Islet of Langerhans (tissue), 1 donor: ENCODE measurements at regions not wholly inside any gene's neighbourhood (a gene's known extent, or its start where the extent isn't known, plus 50 kb on each side); places are given as distances from the start of the nearest gene placed in this dataset.
"Not testable (repeated sequence)": the region's sequence is repeated elsewhere in the genome, so short reads cannot be mapped to it uniquely, and the experiment has no call there.

Source experiments
- FAIRE-seq: peaks from one replicate; lab custom pipeline; 2011; peaks lifted over from hg19 to GRCh38; lab: Jason Lieb, UNC

GRCh38 chr16:27639561-27640276 lies 89.8 kb downstream of the KATNIP start:
- FAIRE-seq: no peak

DNA sequence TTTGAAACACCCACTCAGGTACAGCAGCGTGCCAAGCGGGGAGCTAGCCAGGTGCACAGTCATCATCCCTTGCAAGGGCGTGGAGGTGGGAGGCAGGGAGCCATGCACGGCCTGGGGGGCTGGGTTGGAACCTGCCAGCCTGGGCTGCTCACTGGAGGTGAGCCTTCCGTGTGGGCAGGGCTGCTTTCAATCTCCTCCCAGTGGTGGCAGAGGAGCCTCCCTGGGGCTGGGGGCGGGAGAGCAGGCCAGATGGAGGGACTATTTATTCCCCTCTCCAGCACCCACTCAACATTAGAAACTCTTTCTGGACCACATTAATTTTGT lies 90.3 kb downstream of the KATNIP start:
- FAIRE-seq: no peak

DNA sequence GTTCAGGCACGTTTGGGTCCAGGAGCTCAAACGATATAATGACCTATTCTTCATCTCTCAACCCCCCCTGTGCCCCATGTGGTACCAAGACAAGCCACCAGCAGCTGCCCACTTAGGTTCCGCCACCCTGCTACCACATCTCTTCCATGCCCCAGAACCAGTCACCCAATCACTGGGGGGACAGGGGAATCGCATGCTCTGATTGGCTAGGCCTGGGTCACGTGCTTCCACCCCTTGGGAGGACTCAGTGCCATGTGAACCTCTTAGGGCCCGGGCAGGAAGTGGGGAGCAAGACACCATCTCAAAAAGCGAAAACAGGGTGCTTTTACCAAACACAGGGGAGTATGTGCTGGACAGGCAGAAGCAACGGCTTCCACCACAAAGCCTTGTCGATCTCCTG lies 91.3 kb downstream of the KATNIP start:
- no peak for FAIRE-seq

DNA sequence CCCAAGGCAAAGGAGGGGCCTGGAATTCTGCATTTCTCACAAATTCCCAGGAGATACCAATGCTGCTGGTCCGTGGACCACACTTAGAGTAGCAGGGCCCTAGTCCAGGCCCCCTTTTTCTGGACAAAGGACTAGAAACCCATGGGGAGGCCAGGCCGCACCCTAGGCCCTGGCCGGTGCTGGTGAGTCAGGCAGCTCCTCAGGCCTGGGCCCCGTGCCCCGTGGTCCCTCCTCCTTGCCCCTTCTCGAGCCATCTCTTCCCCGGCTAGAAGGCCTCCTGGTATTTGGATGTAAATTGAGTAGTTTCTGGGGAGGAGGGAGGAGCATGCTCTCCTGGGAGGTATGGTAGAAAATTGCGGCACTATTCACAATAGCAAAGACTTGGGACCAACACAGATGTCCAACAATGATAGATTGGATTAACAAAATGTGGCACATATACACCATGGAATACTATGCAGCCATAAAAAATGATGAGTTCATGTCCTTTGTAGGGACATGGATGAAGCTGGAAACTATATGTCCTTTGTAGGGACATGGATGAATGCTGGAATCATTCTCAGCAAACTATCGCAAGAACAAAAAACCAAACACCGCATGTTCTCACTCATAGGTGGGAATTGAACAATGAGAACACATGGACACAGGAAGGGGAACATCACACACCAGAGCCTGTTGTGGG lies 91.9 kb downstream of the KATNIP start:
- not testable (repeated sequence) for FAIRE-seq

DNA sequence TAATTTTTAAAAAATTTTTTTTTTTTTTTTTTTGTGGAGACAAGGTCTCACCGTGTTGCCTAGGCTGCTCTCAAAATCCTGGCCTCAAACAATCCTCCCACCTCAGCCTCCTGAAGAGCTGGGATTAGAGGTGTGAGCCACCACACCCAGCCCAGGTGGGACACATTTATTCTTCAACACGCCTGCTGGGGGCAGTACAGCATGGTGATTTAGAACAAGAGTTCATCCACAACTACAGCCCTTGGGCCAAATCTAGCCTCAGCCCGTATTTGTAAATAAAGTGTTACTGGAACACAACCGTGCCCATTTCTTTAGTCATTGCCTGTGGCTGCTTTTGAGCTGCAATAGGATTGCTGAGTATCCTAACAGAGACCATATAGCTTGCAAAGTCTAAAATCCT lies 92.8 kb downstream of the KATNIP start:
- no peak for FAIRE-seq

DNA sequence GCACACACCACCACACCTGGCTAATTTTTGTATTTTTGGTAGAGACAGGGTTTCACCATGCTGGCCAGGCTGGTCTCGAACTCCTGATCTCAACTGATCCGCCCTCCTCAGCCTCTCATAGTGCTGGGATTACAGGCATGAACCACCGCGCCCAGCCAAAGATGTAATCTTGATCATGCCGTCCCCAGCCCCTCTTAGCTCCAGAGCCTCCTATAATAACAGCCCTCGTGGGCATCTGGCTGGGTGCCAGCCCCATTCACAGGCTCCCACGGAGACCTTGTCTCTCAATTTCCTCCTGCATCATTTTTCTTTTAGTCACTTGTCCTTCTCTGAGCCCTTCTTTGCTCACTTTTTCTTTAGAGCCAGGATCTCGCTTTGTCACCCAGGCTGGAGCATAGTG lies 94.2 kb downstream of the KATNIP start:
- FAIRE-seq: no peak

- no peak for FAIRE-seq
These were observed 95.5 kb downstream of the KATNIP start for GRCh38 chr16:27645396-27645795.

DNA sequence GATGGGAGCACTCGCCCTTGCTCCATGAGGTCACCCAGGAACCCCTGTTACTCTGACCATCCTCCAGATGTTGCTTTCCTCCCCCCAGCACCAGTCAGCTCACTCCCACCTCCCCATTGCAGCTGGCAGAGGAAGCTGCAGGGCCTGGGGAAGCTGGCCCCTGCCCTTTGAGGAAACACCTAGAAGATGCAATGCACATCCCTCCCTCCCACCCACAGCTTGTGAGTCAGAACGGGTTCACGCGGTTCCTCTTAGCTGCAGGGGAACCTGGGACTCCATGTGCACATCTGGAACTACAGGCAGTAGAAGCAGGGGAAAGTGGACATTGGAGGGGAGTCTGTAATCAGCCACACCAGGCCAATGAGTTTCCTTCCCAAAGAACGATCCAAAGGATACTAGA lies 96.9 kb downstream of the KATNIP start:
- no peak for FAIRE-seq

- no peak for FAIRE-seq
These were observed 99.1 kb downstream of the KATNIP start for GRCh38 chr16:27649021-27649420.

GRCh38 chr16:27650073-27650701 lies 100.2 kb downstream of the KATNIP start:
- no peak for FAIRE-seq

DNA sequence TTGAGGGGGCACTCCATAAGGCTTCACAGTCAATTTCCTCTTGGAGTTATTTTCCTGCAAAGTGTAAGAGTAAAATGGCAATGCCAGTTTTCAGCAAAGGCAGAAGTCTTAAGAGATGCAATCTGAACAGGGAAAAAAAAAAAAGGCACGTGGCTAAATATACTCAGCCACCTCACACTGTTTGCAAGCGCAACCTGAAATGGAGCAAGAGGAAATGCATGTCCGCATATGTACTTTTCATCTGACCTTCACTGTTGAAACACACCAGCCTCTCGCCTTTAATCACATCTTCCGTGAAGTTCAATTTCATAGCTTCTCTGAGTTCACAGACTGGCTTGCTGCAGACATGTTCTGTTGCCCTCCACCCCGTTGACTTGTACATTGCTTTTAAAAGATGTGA lies 101.4 kb downstream of the KATNIP start:
- FAIRE-seq: no peak

DNA sequence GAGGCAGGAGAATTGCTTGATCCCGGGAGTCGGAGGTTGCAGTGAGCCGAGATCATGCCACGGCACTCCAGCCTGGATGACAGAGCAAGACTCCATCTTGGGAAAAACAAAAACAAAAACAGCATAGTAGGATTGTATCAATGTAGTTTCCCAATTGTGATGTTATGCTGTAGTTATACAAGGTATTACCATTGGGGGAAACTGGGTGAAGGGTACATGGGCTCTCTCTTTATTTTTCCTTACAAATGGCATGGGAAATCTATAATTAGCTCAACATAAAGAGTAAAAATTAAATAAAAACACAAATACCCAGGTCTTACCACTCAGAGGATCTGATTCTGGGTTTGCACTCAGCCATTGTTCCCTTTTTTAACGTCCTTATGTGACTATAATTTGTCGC lies 107.9 kb downstream of the KATNIP start:
- no peak for FAIRE-seq

GRCh38 chr16:27660507-27660906 lies 110.6 kb downstream of the KATNIP start:
- no peak for FAIRE-seq

DNA sequence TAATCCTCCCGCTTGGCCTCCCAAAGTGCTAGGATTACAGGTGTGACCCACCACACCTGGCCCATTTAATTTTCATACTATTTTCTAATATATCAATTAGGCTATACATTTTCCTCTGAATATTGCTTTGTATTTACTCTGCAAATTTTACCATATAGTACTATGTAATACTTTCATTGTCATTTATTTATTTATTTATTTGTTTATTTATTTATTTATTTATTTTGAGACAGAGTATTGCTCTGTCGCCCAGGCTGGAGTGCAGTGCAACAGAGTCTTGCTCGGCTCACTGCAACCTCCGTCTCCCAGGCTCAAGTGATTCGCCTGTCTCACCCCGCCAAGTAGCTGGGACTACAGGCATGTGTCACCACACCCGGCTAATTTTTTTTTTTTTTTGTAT lies 113.3 kb downstream of the KATNIP start:
- not testable (repeated sequence) for FAIRE-seq

DNA sequence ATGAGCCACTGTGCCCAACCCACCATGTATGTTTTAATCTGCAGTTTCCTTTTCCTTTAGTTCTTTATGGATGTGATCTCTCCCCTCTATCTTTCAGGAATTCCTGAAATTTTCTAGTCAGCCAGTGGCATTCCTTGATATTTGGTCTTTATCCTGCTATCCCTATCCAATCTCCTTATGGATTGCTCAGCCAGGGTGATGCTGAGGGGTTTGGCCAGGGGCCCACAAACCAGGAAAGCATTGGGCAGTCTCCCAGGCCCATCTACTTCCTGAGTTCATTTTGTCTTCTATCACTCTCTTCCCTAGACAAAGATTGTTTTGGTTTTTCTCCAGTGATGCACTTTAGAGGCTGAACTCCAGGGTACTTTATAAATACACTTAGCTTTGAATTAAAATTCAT lies 115.9 kb downstream of the KATNIP start:
- no peak for FAIRE-seq

GRCh38 chr16:27670071-27670810 lies 120.3 kb downstream of the KATNIP start:
- FAIRE-seq: peak; percentile 77

DNA sequence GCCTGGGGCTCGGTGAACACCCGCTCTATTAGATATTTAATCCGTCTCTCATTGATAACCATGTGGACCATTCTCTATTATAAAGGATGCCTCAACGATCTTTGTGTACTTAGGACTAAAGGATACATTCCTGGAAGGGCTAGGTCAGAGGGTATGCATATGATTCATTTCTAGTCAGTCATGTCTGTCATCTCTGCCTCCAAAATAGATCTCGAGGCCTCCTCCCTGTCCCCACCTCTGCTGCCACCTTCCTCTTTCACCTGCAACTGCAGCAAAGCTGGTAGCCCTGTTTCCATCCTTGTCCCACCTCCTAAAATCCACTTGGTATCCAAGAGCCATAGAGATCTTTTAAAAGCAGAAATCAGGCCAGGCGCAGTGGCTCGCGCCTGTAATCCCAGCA lies 121.5 kb downstream of the KATNIP start:
- no peak for FAIRE-seq

DNA sequence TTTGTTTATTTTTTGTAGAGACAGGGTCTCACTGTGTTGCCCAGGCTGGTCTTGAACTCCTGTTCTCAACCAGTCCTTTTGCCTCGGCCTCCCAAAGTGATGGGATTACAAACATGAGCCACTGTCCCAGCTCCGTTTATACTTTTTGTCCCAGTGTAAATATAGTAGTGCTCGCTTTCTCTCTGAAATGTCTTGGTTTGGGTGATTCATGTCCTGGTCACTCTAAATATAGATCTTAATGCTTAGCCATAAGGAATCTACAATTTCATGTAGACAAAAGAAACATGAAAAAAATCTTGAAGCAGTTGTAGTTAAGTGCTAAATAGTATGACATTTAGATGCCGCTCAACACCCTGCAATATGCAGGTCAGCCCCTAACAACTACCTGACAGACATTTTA lies 126.9 kb downstream of the KATNIP start:
- FAIRE-seq: no peak

GRCh38 chr16:27677263-27677662 lies 127.3 kb downstream of the KATNIP start:
- FAIRE-seq: no peak

DNA sequence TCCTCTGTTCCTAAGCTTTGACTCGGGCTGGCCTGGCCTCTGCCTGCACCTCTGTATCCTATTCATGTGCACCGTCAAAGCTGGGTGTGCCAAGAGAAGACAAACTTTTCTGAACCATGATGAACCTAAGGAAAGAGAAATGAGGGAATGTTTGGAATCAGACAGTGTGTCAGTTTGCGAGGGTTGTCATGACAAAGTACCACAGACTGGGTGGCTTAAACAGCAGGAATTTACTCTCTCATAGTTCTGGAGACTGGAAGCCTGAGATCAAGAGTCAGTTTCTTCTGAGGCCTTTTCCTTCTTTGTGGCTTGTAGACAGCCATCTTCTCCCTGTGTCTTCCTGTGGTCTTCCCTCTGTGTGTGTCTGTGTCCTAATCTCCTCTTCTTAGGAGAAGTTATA lies 129.0 kb downstream of the KATNIP start:
- FAIRE-seq: no peak

DNA sequence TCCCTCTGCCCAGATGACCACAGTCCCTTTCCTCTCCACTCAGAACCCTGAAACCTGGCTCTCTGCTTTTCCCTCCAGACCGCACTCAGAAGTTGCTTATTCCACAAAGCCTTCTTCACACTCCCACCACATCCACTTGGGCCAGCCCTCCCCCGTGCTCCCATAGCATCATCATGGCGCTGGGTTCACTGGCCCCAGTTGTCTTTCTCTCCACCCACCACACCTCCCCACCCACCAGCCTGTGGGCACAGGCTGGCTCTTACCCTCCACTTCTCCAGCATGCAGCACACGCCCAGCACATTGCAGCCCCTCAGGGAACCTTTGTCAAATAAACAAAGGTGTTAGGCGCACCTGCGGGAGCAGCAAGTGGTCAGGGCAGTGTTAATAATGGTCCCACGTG lies 130.0 kb downstream of the KATNIP start:
- no peak for FAIRE-seq

DNA sequence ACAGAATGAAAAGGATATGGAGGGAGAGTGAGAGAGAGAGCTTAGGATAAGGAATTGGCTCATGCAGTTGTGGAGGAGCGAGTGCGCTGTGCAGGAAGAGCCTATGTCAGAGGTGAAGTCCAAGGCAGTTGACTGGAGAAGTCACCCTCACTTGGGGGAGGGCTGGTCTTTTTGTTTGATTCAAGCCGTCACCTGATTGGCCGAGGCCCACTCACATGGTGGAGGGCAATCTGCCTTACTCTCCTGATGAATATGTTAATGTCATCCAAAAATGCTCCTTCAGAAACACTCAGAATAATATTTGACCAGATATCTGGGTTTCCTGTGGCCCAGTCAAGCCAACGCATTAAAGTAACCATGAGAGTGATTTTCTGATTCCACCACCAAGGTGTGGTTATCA lies 131.7 kb downstream of the KATNIP start:
- no peak for FAIRE-seq

- no peak for FAIRE-seq
These were observed 134.1 kb downstream of the KATNIP start for GRCh38 chr16:27684047-27684446.
